ENCODE measurements at regions not wholly inside any gene's neighbourhood (a gene's known extent, or its start where the extent isn't known, plus 50 kb on each side); places are given as distances from the start of the nearest gene placed in this dataset.

DNA sequence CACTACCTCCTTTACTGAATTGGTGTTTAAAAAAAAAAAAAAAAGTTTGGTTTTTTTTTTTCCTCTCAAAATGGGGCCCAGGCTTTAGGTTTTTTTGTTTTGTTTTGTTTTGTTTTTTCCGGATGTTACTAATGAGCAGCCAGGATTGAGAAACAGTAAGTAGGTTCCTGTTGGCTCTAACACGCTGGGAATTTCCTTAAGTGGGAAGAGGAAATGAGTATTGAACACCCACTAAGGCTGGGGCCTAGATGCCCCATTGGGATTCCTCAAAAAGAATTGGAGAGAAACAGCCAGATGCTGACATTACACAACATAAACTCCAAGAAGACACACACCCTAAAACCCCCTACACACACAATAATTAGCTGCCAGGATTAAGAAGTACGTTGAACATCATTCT, 102.2 kb upstream of the NANOS1 start:
- Histone ChIP-seq H2AFZ (ENCODE audit: low read length) (no peak overlapping the region), H4K20me1 (replicated peaks in 1 of 2; ENCODE audit: control insufficient read depth in 1 of 2, insufficient read depth in 2 of 2, low read length in 2 of 2) (no peaks in the 10 kb centered on the region), H4K8ac (ENCODE audit: extremely low read depth, insufficient read depth, low read length) (no peak overlapping the region), H3K27ac (ENCODE audit: low read depth, low read length) (no peak overlapping the region), H2BK120ac (replicated peaks; ENCODE audit: low read depth, low read length) (no peak overlapping the region), H2BK5ac (ENCODE audit: low read depth, low read length) (no peak overlapping the region), H4K91ac (replicated peaks; ENCODE audit: insufficient read length, low read length) (no peak overlapping the region), H3K27me3 (replicated peaks in 1 of 4; ENCODE audit: control insufficient read depth in 3 of 4, extremely low read depth in 1 of 4, insufficient read depth in 3 of 4, low read length in 3 of 4) (no peaks in the 10 kb centered on the region), H3K79me1 (ENCODE audit: low read depth, low read length) (no peaks in the 10 kb centered on the region), H3K4ac (replicated peaks; ENCODE audit: insufficient read length, low read depth, low read length) (no peak overlapping the region), H3K79me2 (ENCODE audit: control insufficient read depth in 1 of 2, insufficient read depth in 2 of 2, low read length in 2 of 2) (no peaks in the 10 kb centered on the region), H2BK12ac (ENCODE audit: low read depth, low read length) (no peak overlapping the region), H3K18ac (ENCODE audit: extremely low read depth, low read length) (no peak overlapping the region), H3K56ac (replicated peaks; ENCODE audit: insufficient read length, low read depth, low read length) (no peak overlapping the region), H3K23me2 (ENCODE audit: low read depth, low read length) (no peaks in the 10 kb centered on the region), H3K14ac (ENCODE audit: insufficient read length) (no peak overlapping the region), H3K4me2 (ENCODE audit: insufficient read depth in 1 of 2, low read depth in 2 of 2, low read length in 2 of 2) (no peak overlapping the region), H2AK5ac (ENCODE audit: low read depth, low read length) (no peak overlapping the region), H3K4me1 (replicated peaks in 1 of 4; ENCODE audit: control insufficient read depth in 3 of 4, insufficient read depth in 4 of 4, low read length in 3 of 4) (no peaks in the 10 kb centered on the region), H2BK15ac (ENCODE audit: low read length) (no peak overlapping the region), H3K23ac (ENCODE audit: insufficient read length) (no peak overlapping the region), H2BK20ac (ENCODE audit: low read length) (no peak overlapping the region), H3K36me3 (ENCODE audit: control insufficient read depth in 2 of 4, insufficient read depth in 4 of 4, low read length in 3 of 4) (no peaks in the 10 kb centered on the region), H3K4me3 (ENCODE audit: extremely low read depth in 1 of 4, insufficient read depth in 2 of 4, low read depth in 3 of 4, low read length in 4 of 4) (no peak overlapping the region), H3K9ac (replicated peaks in 1 of 4; ENCODE audit: extremely low read depth in 1 of 4, low read depth in 3 of 4, low read length in 3 of 4) (no peak overlapping the region), H3K9me3 (ENCODE audit: insufficient read depth in 2 of 2, low read depth in 1 of 2, low read length in 1 of 2) (no peaks in the 10 kb centered on the region; a peak in 1 of 4 replicates), H4K5ac (ENCODE audit: insufficient read length, low read depth, low read length) (no peak overlapping the region)
- ChIA-PET CTCF (ENCODE audit: partially characterized antibody) (no interaction called here), POLR2A (ENCODE audit: partially characterized antibody) (no interaction called here)
- FAIRE-seq (no peak), DNase-seq (ENCODE audit: low read depth in 1 of 2, low spot score in 2 of 2) (no peak)
- 87% methylated on average over 3 of the region's 3 CpGs; no CpG with 5 or more reads in 1 of the 2 experiments for WGBS, 2 experiments (ENCODE audit: extremely low coverage in 1 of 2, insufficient coverage in 1 of 2, insufficient read length in 1 of 2, insufficient replicate concordance in 2 of 2, low coverage in 1 of 2, low lambda C conversion rate in 2 of 2, missing lambda C conversion rate in 1 of 2)
- TF ChIP-seq POLR2A (IDR thresholded peaks at IDR 0.05; ENCODE audit: control extremely low read depth in 1 of 2, low read depth in 2 of 2, low read length in 2 of 2), result no peak
- no peak for TF ChIP-seq SP4 (IDR thresholded peaks at IDR 0.05; ENCODE audit: low read length)
- TF ChIP-seq CREB1 (IDR thresholded peaks at IDR 0.05), result no peak

All from H1 (cell line).